ENCODE measurements at regions not wholly inside any gene's neighbourhood (a gene's known extent, or its start where the extent isn't known, plus 50 kb on each side); places are given as distances from the start of the nearest gene placed in this dataset.

- Histone ChIP-seq H3K56ac (replicated peaks; ENCODE audit: insufficient read length, low read depth, low read length) (no peak overlapping the region), H3K4me3 (ENCODE audit: extremely low read depth in 1 of 4, insufficient read depth in 2 of 4, low read depth in 3 of 4, low read length in 4 of 4) (no peak overlapping the region), H3K9me3 (ENCODE audit: insufficient read depth in 2 of 2, low read depth in 1 of 2, low read length in 1 of 2) (peaks cover 0 to 4% of the 10 kb centered on the region in 2 experiments; a peak in 1 of 4 replicates), H3K18ac (ENCODE audit: extremely low read depth, low read length) (no peak overlapping the region), H2BK12ac (ENCODE audit: low read depth, low read length) (no peak overlapping the region), H4K91ac (replicated peaks; ENCODE audit: insufficient read length, low read length) (no peak overlapping the region), H2BK20ac (ENCODE audit: low read length) (no peak overlapping the region), H3K14ac (ENCODE audit: insufficient read length) (no peak overlapping the region), H3K4me1 (replicated peaks in 1 of 4; ENCODE audit: control insufficient read depth in 3 of 4, insufficient read depth in 4 of 4, low read length in 3 of 4) (no peaks in the 10 kb centered on the region), H3K79me2 (ENCODE audit: control insufficient read depth in 1 of 2, insufficient read depth in 2 of 2, low read length in 2 of 2) (no peaks in the 10 kb centered on the region), H2BK120ac (replicated peaks; ENCODE audit: low read depth, low read length) (no peak overlapping the region), H3K23ac (ENCODE audit: insufficient read length) (no peak overlapping the region), H2BK15ac (ENCODE audit: low read length) (no peak overlapping the region), H3K36me3 (ENCODE audit: control insufficient read depth in 2 of 4, insufficient read depth in 4 of 4, low read length in 3 of 4) (no peaks in the 10 kb centered on the region), H3K27me3 (replicated peaks in 1 of 4; ENCODE audit: control insufficient read depth in 3 of 4, extremely low read depth in 1 of 4, insufficient read depth in 3 of 4, low read length in 3 of 4) (no peaks in the 10 kb centered on the region), H3K79me1 (ENCODE audit: low read depth, low read length) (no peaks in the 10 kb centered on the region), H2AFZ (ENCODE audit: low read length) (no peak overlapping the region), H3K4me2 (ENCODE audit: insufficient read depth in 1 of 2, low read depth in 2 of 2, low read length in 2 of 2) (no peak overlapping the region), H3K27ac (ENCODE audit: low read depth, low read length) (no peak overlapping the region), H3K4ac (replicated peaks; ENCODE audit: insufficient read length, low read depth, low read length) (no peak overlapping the region), H4K20me1 (replicated peaks in 1 of 2; ENCODE audit: control insufficient read depth in 1 of 2, insufficient read depth in 2 of 2, low read length in 2 of 2) (no peaks in the 10 kb centered on the region), H3K23me2 (ENCODE audit: low read depth, low read length) (no peaks in the 10 kb centered on the region), H2AK5ac (ENCODE audit: low read depth, low read length) (no peak overlapping the region), H4K5ac (ENCODE audit: insufficient read length, low read depth, low read length) (no peak overlapping the region), H2BK5ac (ENCODE audit: low read depth, low read length) (no peak overlapping the region), H4K8ac (ENCODE audit: extremely low read depth, insufficient read depth, low read length) (no peak overlapping the region), H3K9ac (replicated peaks in 1 of 4; ENCODE audit: extremely low read depth in 1 of 4, low read depth in 3 of 4, low read length in 3 of 4) (no peak overlapping the region)
- 84% methylated on average over 2 of the region's 2 CpGs; no CpG with 5 or more reads in 1 of the 2 experiments for WGBS, 2 experiments (ENCODE audit: extremely low coverage in 1 of 2, insufficient coverage in 1 of 2, insufficient read length in 1 of 2, insufficient replicate concordance in 2 of 2, low coverage in 1 of 2, low lambda C conversion rate in 2 of 2, missing lambda C conversion rate in 1 of 2)
- ChIA-PET POLR2A (ENCODE audit: partially characterized antibody) (no interaction called here), CTCF (ENCODE audit: partially characterized antibody) (interaction anchor here (1.0 kb wide), 1 partner anchor 284 kb away, joined by 4 read pairs; no protein-coding TSS in a partner anchor)
- DNase-seq (ENCODE audit: low read depth in 1 of 2, low spot score in 2 of 2) (no peak), FAIRE-seq (no peak)
- no peak for TF ChIP-seq EGR1 (IDR thresholded peaks at IDR 0.05; ENCODE audit: borderline replicate concordance, low read depth, low read length)
Measured at GRCh38 chr5:97580746-97581145, 397.7 kb upstream of the RIOK2 start.

Measured in H1 (cell line).